Adrenal gland (tissue), 5 donors: ENCODE measurements at regions not wholly inside any gene's neighbourhood (a gene's known extent, or its start where the extent isn't known, plus 50 kb on each side); places are given as distances from the start of the nearest gene placed in this dataset.

ENCODE experiments used
- POLR2A ChIP-seq, 2 donors: fragments of 450-650 bp; IDR thresholded peaks; one replicate each; pipeline ENCODE4 v1.6.1; 2017; ENCODE audit warnings: antibody characterized with exemption in 2 of 2, mild to moderate bottlenecking in 2 of 2, moderate library complexity in 1 of 2
- TF ChIP-seq, protein P1 (sequence below), 6 experiments: fragments of 450-650 bp in 4 of 6; fragments of 200-600 bp in 2 of 6; sonication (generic) in 1 of 6; IDR thresholded peaks; 1 replicate in 5 of 6; 2 replicates in 1 of 6; pipeline versions ENCODE4 v1.5.1 to v1.8.0; 2016 to 2021; ENCODE audit warnings: antibody characterized with exemption in 6 of 6, mild to moderate bottlenecking in 2 of 6, moderate library complexity in 1 of 6
- donor health status: DM: no; HTN: no; CAD: no.

DNA sequence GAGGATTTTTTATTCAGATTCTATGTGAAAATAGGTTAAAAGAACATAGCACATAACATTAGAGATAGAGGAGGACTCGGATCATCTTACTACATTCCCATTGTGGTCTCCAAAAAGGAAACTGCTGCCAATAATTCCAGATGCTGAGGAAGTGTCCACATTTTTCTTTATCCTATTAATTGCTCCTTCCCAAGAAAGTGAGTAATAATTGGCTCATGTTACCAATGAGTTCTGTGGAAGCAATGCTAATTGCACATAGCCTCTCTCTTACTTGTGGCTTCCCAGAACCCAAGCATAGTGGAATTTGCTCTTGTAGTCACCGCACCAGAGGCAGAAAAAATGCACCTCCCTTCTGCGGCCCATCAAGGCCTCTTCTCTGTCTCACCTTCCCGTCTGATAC lies 208.4 kb downstream of the PLOD2 start:
- TF ChIP-seq, protein P1, sequence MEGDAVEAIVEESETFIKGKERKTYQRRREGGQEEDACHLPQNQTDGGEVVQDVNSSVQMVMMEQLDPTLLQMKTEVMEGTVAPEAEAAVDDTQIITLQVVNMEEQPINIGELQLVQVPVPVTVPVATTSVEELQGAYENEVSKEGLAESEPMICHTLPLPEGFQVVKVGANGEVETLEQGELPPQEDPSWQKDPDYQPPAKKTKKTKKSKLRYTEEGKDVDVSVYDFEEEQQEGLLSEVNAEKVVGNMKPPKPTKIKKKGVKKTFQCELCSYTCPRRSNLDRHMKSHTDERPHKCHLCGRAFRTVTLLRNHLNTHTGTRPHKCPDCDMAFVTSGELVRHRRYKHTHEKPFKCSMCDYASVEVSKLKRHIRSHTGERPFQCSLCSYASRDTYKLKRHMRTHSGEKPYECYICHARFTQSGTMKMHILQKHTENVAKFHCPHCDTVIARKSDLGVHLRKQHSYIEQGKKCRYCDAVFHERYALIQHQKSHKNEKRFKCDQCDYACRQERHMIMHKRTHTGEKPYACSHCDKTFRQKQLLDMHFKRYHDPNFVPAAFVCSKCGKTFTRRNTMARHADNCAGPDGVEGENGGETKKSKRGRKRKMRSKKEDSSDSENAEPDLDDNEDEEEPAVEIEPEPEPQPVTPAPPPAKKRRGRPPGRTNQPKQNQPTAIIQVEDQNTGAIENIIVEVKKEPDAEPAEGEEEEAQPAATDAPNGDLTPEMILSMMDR (IDR thresholded peaks at IDR 0.05), result no peak
- no peak for TF ChIP-seq POLR2A (IDR thresholded peaks at IDR 0.05)
